ENCODE measurements at regions not wholly inside any gene's neighbourhood (a gene's known extent, or its start where the extent isn't known, plus 50 kb on each side); places are given as distances from the start of the nearest gene placed in this dataset.

DNA sequence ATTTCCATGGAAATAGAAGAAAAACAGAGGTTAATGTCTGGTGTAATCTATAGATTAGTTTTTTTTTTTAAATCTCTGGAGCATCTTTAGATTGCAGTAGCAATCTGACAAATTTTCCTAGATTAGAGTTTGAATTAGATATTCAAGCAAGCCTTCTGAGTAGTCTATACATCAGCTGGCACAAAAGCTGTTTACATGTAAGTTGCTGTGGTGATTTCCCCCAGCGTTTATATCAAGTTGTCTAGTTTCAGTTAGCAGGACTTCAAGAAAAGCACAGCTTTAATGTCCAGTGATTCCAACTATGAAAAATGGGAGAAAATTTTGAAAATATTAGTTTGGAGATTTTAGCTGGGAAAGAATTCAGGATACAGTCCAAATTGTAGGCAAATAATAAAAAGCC, 605.0 kb upstream of the USP15 start:
- Histone ChIP-seq H3K4me3 (ENCODE audit: low read depth, low read length) (no peak overlapping the region), H3K36me3 (no peaks in the 10 kb centered on the region), H3K27ac (no peak overlapping the region), H3K9me3 (ENCODE audit: severe bottlenecking) (no peaks in the 10 kb centered on the region), H3K27me3 (ENCODE audit: insufficient read depth, low read depth, severe bottlenecking) (no peaks in the 10 kb centered on the region)
- no peak for DNase-seq
- TF ChIP-seq CTCF (IDR thresholded peaks at IDR 0.05; ENCODE audit: low read depth, low read length) = no peak

DNA sequence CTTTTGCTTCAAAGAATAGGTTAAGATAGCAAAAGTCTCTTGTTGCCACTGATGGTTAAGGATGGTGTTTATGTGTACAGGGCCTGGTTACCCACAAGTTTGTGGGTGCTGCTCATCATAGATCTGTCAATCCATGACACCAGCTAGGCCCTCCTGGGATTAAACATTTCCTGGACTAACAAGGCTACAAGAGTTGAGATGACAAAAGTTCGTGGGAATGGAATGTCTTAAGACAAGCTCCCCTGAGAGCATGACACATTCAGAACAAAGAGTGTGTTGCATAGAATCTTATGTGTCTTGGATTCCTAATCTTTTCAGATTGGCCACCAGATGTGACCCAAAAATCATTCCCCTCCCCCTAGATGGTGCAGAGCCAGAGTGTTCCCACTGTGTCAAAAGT, 592.5 kb upstream of the USP15 start:
- peaks cover 5% of the 10 kb centered on the region for H3K9me3 ChIP-seq (ENCODE audit: severe bottlenecking)
- no peak overlapping the region for H3K4me3 ChIP-seq (ENCODE audit: low read depth, low read length)
- no peak overlapping the region for H3K27ac ChIP-seq
- DNase-seq = no peak
- no peaks in the 10 kb centered on the region for H3K27me3 ChIP-seq (ENCODE audit: insufficient read depth, low read depth, severe bottlenecking)
- no peak for TF ChIP-seq CTCF (IDR thresholded peaks at IDR 0.05; ENCODE audit: low read depth, low read length)
- H3K36me3 ChIP-seq = no peaks in the 10 kb centered on the region

DNA sequence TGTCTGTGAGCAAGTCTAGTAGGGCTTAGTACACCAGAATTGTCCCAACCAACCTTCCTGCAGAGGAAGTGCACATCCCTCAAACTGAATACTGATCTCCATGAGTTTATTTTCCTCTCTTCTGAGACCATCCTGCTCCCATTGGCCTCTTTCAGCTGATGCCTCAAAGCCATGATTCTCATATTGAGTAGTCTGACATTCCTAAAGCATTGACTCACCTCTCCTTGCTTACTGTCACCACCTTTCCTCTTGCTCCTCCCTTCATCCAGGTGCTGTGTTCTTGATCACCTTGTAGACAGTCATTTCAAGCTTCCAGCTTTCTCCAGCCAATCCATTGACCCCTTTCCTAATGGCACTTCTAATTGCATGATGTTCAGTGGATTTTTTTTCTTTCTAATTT, 583.7 kb upstream of the USP15 start:
- Histone ChIP-seq H3K4me3 (ENCODE audit: low read depth, low read length) (no peak overlapping the region), H3K27ac (no peak overlapping the region), H3K27me3 (ENCODE audit: insufficient read depth, low read depth, severe bottlenecking) (no peaks in the 10 kb centered on the region), H3K9me3 (ENCODE audit: severe bottlenecking) (no peaks in the 10 kb centered on the region), H3K36me3 (no peaks in the 10 kb centered on the region)
- TF ChIP-seq CTCF (IDR thresholded peaks at IDR 0.05; ENCODE audit: low read depth, low read length) = no peak
- DNase-seq = no peak

DNA sequence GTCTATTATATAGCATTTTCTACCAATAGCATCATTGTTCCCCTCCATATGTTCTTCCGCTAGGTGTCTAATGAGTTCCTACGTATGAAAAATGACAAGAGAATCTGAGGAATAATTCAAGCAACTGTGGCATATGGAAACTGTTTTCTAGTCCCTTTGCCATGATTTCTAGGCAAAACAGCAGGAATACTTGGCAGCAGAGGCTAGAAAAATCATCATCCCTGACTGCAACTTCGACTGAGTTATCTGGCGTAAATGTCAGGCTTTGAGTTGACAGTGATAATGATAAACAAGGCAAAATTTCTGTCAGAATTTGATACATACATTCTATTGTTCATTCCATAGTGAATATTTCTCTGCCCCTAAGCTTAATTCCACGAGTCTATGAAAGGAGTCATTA, 572.8 kb upstream of the USP15 start:
- Histone ChIP-seq H3K9me3 (ENCODE audit: severe bottlenecking) (no peaks in the 10 kb centered on the region), H3K36me3 (no peaks in the 10 kb centered on the region), H3K27me3 (ENCODE audit: insufficient read depth, low read depth, severe bottlenecking) (no peaks in the 10 kb centered on the region), H3K27ac (no peak overlapping the region), H3K4me3 (ENCODE audit: low read depth, low read length) (no peak overlapping the region)
- no peak for TF ChIP-seq CTCF (IDR thresholded peaks at IDR 0.05; ENCODE audit: low read depth, low read length)
- DNase-seq = no peak

DNA sequence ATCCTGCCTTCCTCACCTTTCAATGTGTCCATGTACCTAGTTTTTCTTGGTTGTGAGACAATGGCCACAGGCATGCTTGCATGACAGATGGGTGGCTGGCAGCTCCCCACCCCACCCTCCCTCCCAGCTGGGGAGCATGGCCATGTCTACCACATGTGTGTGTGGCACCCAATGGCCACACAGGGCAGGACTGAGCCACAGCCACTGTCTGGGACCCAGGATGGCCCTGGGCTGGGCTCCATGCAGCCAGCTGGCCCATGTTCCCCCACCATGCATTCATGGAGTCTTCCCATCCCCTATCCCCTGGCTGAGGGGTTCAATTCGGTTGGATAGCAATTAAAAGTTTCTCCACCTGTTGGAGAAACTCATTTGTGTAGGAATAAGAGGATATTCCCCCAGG, 566.0 kb upstream of the USP15 start:
- Histone ChIP-seq H3K27ac (no peak overlapping the region), H3K27me3 (ENCODE audit: insufficient read depth, low read depth, severe bottlenecking) (no peaks in the 10 kb centered on the region), H3K36me3 (no peaks in the 10 kb centered on the region), H3K4me3 (ENCODE audit: low read depth, low read length) (no peak overlapping the region), H3K9me3 (ENCODE audit: severe bottlenecking) (peaks cover 17% of the 10 kb centered on the region)
- DNase-seq = no peak
- TF ChIP-seq CTCF (IDR thresholded peaks at IDR 0.05; ENCODE audit: low read depth, low read length) = no peak

GRCh38 chr12:61701471-61701870, 558.7 kb upstream of the USP15 start:
- no peaks in the 10 kb centered on the region for H3K27me3 ChIP-seq (ENCODE audit: insufficient read depth, low read depth, severe bottlenecking)
- TF ChIP-seq CTCF (IDR thresholded peaks at IDR 0.05; ENCODE audit: low read depth, low read length) = no peak
- no peak overlapping the region for H3K27ac ChIP-seq
- DNase-seq = no peak
- H3K4me3 ChIP-seq (ENCODE audit: low read depth, low read length) = no peak overlapping the region
- H3K9me3 ChIP-seq (ENCODE audit: severe bottlenecking) = peaks cover 6% of the 10 kb centered on the region
- no peaks in the 10 kb centered on the region for H3K36me3 ChIP-seq

Data from WERI-Rb-1 (cell line).